ENCODE measurements at regions not wholly inside any gene's neighbourhood (a gene's known extent, or its start where the extent isn't known, plus 50 kb on each side); places are given as distances from the start of the nearest gene placed in this dataset.

- no peak for TF ChIP-seq POLR2A (IDR thresholded peaks at IDR 0.05; ENCODE audit: low read length)
- no peak for TF ChIP-seq GATA1 (IDR thresholded peaks at IDR 0.05; ENCODE audit: low read depth, low read length)
These were observed 79.2 kb upstream of the TGFBR2 start for GRCh38 chr3:30527186-30527585.
